SK-N-SH (cell line): ENCODE measurements at regions not wholly inside any gene's neighbourhood (a gene's known extent, or its start where the extent isn't known, plus 50 kb on each side); places are given as distances from the start of the nearest gene placed in this dataset.

Source experiments
- CHD2 ChIP-seq: fragments of 150-350 bp; IDR thresholded peaks from 2 replicates; pipeline ENCODE4 v1.6.1; 2018; ENCODE audit warnings: low read length; ENCODE audit not compliant: partially characterized antibody
- CTCF ChIP-seq: fragments of 200-600 bp; sonication (generic); IDR thresholded peaks from 2 replicates; pipeline ENCODE4 v1.6.1; 2017; ENCODE audit warnings: antibody characterized with exemption, mild to moderate bottlenecking, moderate library complexity
- EZH2phosphoT487 ChIP-seq: fragments of 200-600 bp; sonication (generic); IDR thresholded peaks from 2 replicates; pipeline ENCODE4 v1.6.1; 2017; ENCODE audit warnings: low read depth, mixed run types, mild to moderate bottlenecking, antibody characterized with exemption, moderate library complexity, borderline replicate concordance
- FOXJ3 ChIP-seq: sonication (generic); formaldehyde crosslinking; IDR thresholded peaks from 2 replicates; pipeline ENCODE4 v1.5.1; 2020; ENCODE audit warnings: mild to moderate bottlenecking, missing genetic modification reagents
- FOXM1 ChIP-seq: IDR thresholded peaks from 2 replicates; pipeline ENCODE4 v1.4.0; 2012; ENCODE audit warnings: low read depth, mild to moderate bottlenecking
- GABPA ChIP-seq: IDR thresholded peaks from 2 replicates; pipeline ENCODE4 v1.4.0; 2012; ENCODE audit warnings: low read depth, mild to moderate bottlenecking
- GATA2 ChIP-seq: sonication (generic); formaldehyde crosslinking; IDR thresholded peaks from 2 replicates; pipeline ENCODE4 v1.5.0; 2020; ENCODE audit warnings: mild to moderate bottlenecking, missing genetic modification reagents
- MXI1 ChIP-seq: IDR thresholded peaks from 2 replicates; pipeline ENCODE4 v1.6.1; 2012; ENCODE audit warnings: mild to moderate bottlenecking, low read depth, low read length, improper control_type of control experiment
- POLR2AphosphoS5 ChIP-seq: IDR thresholded peaks from 2 replicates; pipeline ENCODE4 v1.6.1; 2012; ENCODE audit warnings: low read depth, low read length
- RCOR1 ChIP-seq: fragments of 150-350 bp; IDR thresholded peaks from 2 replicates; pipeline ENCODE4 v1.6.1; 2017; ENCODE audit warnings: antibody characterized with exemption, low read length
- RFX5 ChIP-seq: IDR thresholded peaks from 2 replicates; pipeline ENCODE4 v1.6.1; 2012; ENCODE audit warnings: mild to moderate bottlenecking, improper control_type of control experiment, low read length
- TAF1 ChIP-seq: IDR thresholded peaks from 2 replicates; pipeline ENCODE4 v1.6.1; 2012; ENCODE audit warnings: low read depth, mild to moderate bottlenecking, low read length, moderate library complexity, borderline replicate concordance
- USF2 ChIP-seq: fragments of 150-350 bp; IDR thresholded peaks from 2 replicates; pipeline ENCODE4 v1.6.1; 2017; ENCODE audit warnings: antibody characterized with exemption, low read length, low read depth, borderline replicate concordance
- YY1 ChIP-seq: IDR thresholded peaks from 2 replicates; pipeline ENCODE4 v1.4.0; 2012; ENCODE audit warnings: low read depth, mild to moderate bottlenecking

GRCh38 chr12:124401704-124402221, 106.9 kb downstream of the RFLNA start:
- TF ChIP-seq CTCF (no peak), CHD2 (no peak), YY1 (no peak), GABPA (no peak), FOXM1 (no peak), RCOR1 (no peak), EZH2phosphoT487 (no peak), POLR2AphosphoS5 (no peak), GATA2 (CRISPR knock-in tag) (no peak), TAF1 (no peak), RFX5 (no peak), MXI1 (no peak), FOXJ3 (CRISPR knock-in tag) (no peak), USF2 (no peak)
